ENCODE measurements at regions not wholly inside any gene's neighbourhood (a gene's known extent, or its start where the extent isn't known, plus 50 kb on each side); places are given as distances from the start of the nearest gene placed in this dataset.

- H3K9ac ChIP-seq (ENCODE audit: low read depth, low read length), result no peak overlapping the region
- dilution Hi-C loops (cut with HindIII; ENCODE audit: low sequenced_read_pairs, unreplicated experiment), result no loop called here
- H2AFZ ChIP-seq (replicated peaks; ENCODE audit: low read length, poor library complexity), result no peak overlapping the region
- no peak overlapping the region for H4K91ac ChIP-seq (ENCODE audit: insufficient read depth, low read depth, low read length)
- H3K56ac ChIP-seq (ENCODE audit: extremely low read depth, insufficient read depth, low read length), result no peak overlapping the region
- TF ChIP-seq FOS (IDR thresholded peaks at IDR 0.05; ENCODE audit: low read depth, low read length) (no peak), RAD21 (IDR thresholded peaks at IDR 0.05; ENCODE audit: low read length) (no peak), RCOR1 (IDR thresholded peaks at IDR 0.05; ENCODE audit: insufficient replicate concordance, low read length) (no peak), RFX5 (IDR thresholded peaks at IDR 0.05; ENCODE audit: low read depth, low read length) (no peak), CEBPB (IDR thresholded peaks at IDR 0.05; ENCODE audit: low read depth, low read length) (no peak), MAFK (IDR thresholded peaks at IDR 0.05; ENCODE audit: low read depth, low read length) (no peak), SMC3 (IDR thresholded peaks at IDR 0.05; ENCODE audit: low read depth, low read length) (no peak), POLR2A (IDR thresholded peaks at IDR 0.05; ENCODE audit: low read depth, low read length) (no peak), MXI1 (IDR thresholded peaks at IDR 0.05; ENCODE audit: borderline replicate concordance, low read depth, low read length) (no peak), MAZ (IDR thresholded peaks at IDR 0.05; ENCODE audit: borderline replicate concordance, low read depth, low read length) (no peak), CHD1 (IDR thresholded peaks at IDR 0.05; ENCODE audit: low read depth, low read length) (no peak)
- H3K79me1 ChIP-seq (ENCODE audit: low read depth in 1 of 2, low read length in 2 of 2), result no peaks in the 10 kb centered on the region
- H3K27ac ChIP-seq (ENCODE audit: insufficient read depth, low read length), result no peak overlapping the region
- H3K4me1 ChIP-seq (ENCODE audit: control insufficient read depth, insufficient read depth, low read length), result no peaks in the 10 kb centered on the region
- peaks cover 9% of the 10 kb centered on the region for H3K9me3 ChIP-seq (ENCODE audit: control insufficient read depth, insufficient read depth, low read length)
- no peak overlapping the region for H2BK20ac ChIP-seq (ENCODE audit: low read depth, low read length)
- POLR2A ChIA-PET (ENCODE audit: unreplicated experiment), result no interaction called here
- H3K18ac ChIP-seq (ENCODE audit: low read depth, low read length), result no peak overlapping the region
- H3K27me3 ChIP-seq (ENCODE audit: control insufficient read depth, insufficient read depth, low read length), result no peaks in the 10 kb centered on the region
- no peak overlapping the region for H4K5ac ChIP-seq (ENCODE audit: low read depth, low read length)
- no peak overlapping the region for H3K4ac ChIP-seq (ENCODE audit: low read depth, low read length)
- 0% methylated on average over 1 of the region's 4 CpGs; no CpG with 5 or more reads in 1 of the 2 experiments for WGBS, 2 experiments (ENCODE audit: extremely low coverage in 2 of 2, insufficient read length in 1 of 2)
- no peak overlapping the region for H3K14ac ChIP-seq (replicated peaks; ENCODE audit: low read depth, low read length)
- no peak overlapping the region for H2BK120ac ChIP-seq (ENCODE audit: low read depth, low read length)
- H3K23ac ChIP-seq (ENCODE audit: low read depth, low read length), result no peak overlapping the region
- in situ Hi-C loops (cut with MboI; ENCODE audit: low sequenced_read_pairs), result no loop called here
- H2BK5ac ChIP-seq (ENCODE audit: low read depth, low read length, poor library complexity, severe bottlenecking), result no peak overlapping the region
- DNase-seq, result no peak
- no peak overlapping the region for H3K4me3 ChIP-seq (ENCODE audit: insufficient read depth, low read depth, low read length)
- CTCF ChIA-PET, result no interaction called here
- no peak overlapping the region for H3K4me2 ChIP-seq (ENCODE audit: low read depth, low read length)
- no peaks in the 10 kb centered on the region for H3K36me3 ChIP-seq (ENCODE audit: control insufficient read depth, insufficient read depth, low read length)
- intact Hi-C loops (cut with micrococcal nuclease), result no loop called here
- no peaks in the 10 kb centered on the region for H4K20me1 ChIP-seq (ENCODE audit: insufficient read depth, low read length)
- BruUV-seq (replicated peaks), result no TSS peak
- H2AK9ac ChIP-seq (replicated peaks; ENCODE audit: low read depth, low read length, poor library complexity), result no peak overlapping the region
- H2AK5ac ChIP-seq (ENCODE audit: low read depth, low read length), result no peak overlapping the region
- ATAC-seq (ENCODE audit: low read depth), result no peak
- no peak overlapping the region for H2BK15ac ChIP-seq (ENCODE audit: low read depth, low read length)
- no peaks in the 10 kb centered on the region for H3K9me1 ChIP-seq (ENCODE audit: insufficient read depth, low read length)
- no peak overlapping the region for H4K8ac ChIP-seq (ENCODE audit: low read depth in 2 of 2, low read length in 2 of 2)
These were observed 582.9 kb upstream of the RBFOX1 start for GRCh38 chr16:6749698-6750097.
